PFSK-1 (cell line): ENCODE measurements at regions not wholly inside any gene's neighbourhood (a gene's known extent, or its start where the extent isn't known, plus 50 kb on each side); places are given as distances from the start of the nearest gene placed in this dataset.

Experiments
- POLR2AphosphoS5 ChIP-seq: IDR thresholded peaks from 2 replicates; pipeline ENCODE4 v1.6.1; 2012; ENCODE audit warnings: low read depth, mild to moderate bottlenecking, control low read depth, low read length, moderate library complexity
- TAF1 ChIP-seq: IDR thresholded peaks from 2 replicates; pipeline ENCODE4 v1.6.1; 2012; ENCODE audit warnings: low read length, control low read depth, borderline replicate concordance; ENCODE audit not compliant: insufficient read depth

GRCh38 chr5:82723168-82723567 is 354.0 kb downstream of the TMEM167A start:
- TF ChIP-seq POLR2AphosphoS5: no peak
- TF ChIP-seq TAF1: no peak
